Fibroblast of skin of abdomen (primary cell): ENCODE measurements at regions not wholly inside any gene's neighbourhood (a gene's known extent, or its start where the extent isn't known, plus 50 kb on each side); places are given as distances from the start of the nearest gene placed in this dataset.
"Not testable (repeated sequence)": the region's sequence is repeated elsewhere in the genome, so short reads cannot be mapped to it uniquely, and the experiment has no call there.

Experiments
- DNase-seq: peaks from one replicate; pipeline ENCODE4 v3.0.0-alpha.2; 2013

DNA sequence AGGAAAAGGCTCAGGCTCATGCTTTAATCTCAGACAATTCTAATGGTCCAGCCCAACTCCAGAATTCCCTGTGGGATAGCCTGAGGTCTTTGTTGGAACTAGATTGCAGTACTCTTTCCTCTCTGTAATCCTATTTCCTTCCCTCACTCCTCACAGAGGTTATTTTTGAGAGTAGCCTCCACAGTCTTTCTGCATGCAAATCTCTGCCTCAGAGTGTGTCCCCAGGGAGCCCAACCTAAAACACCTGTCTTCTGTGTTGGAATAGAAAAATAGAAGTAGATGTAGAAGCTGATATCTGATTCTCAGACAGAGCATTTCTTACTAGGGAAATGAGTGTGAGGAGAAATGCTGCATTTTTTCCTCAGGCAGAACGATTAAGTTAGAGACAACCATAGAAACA is 915.5 kb upstream of the EPHA5 start:
- DNase-seq = no peak

DNA sequence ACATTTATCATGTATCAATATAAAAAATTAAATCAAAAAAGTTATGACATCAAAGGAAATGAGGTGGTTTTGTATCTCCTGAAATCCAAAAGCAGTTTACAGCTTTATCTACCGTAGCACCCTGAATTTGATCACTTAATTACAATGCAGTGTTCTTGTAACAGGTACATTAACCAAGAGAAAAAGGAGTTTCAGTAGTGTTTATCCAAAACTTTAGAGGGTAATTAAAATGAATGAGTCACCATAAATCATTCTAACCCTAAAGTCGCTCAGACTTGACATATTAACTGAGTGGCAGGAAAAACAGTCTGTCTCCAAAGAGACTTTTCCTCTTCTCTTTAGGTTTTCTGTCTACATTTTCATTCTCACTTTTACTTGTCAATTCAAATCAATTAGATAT is 907.6 kb upstream of the EPHA5 start:
- no peak for DNase-seq

DNA sequence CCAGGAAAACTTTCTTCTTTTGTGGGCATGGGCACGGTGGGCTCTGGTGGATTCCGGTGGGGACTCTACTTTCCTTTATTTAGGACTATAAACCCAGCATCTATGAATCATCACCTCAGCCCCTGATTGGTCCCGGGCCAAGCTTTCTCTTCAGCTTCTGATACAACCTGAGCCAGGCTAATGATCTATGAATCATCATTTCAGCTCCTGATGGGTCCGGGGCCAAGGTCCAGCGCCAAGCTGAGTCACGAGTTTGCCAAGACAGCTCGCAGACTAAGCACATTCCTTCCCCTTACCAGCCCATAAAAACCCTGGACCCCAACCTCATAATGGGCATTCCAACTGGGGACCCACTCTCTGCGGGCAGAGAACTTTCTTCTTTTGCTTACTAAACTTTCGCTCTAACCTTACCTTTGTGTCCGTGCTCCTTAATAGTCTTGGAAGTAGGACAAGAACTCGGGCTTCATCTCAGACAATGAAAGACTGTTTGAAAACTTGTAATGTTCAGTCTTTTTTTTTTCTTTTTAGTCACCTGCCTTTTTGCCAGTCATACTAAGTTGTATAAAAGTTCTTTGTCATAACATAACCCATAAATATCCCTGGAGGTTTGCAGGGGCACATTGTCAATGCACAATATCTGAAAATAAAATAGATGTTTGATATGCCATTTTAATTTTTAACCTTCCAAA is 904.9 kb upstream of the EPHA5 start:
- peak; percentile 63 for DNase-seq

DNA sequence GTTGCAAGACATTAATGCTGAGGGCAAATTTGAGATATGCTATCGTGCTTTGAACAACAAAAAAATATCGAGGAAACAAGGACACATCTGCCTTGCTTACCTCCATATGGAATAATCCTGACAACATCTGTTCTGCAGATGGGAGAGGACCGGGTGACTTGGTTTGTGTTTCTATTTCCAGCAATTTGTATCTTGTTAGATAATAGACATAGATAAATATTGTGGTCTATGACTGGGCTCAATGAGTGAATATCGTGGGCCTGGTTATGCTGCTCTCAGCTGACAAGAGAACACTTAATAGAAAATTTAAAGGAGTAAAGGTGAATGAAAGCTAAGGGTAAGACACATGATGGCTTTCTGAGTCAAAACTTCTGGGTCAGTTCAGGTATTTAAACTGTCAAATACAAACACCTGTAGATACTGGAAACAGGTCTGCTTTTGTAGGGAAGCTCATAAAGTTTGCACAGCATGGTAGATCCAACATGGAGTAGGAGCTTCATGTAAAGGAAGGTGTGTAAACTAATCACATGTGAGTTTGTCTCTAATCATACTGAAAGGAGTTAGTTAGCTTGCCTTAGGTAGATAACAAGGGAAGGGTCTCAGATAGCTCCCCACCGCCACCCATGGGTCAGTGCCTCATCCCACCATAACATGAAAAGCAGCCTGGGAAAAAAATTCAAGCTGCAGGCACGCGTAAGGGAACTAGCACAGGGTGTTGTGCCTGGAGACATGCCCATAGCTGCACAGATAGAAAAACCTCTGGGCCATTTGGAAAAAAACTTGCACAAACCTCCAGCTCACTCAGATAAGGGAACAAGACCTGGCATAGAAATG is 904.1 kb upstream of the EPHA5 start:
- DNase-seq = peak; percentile 68

DNA sequence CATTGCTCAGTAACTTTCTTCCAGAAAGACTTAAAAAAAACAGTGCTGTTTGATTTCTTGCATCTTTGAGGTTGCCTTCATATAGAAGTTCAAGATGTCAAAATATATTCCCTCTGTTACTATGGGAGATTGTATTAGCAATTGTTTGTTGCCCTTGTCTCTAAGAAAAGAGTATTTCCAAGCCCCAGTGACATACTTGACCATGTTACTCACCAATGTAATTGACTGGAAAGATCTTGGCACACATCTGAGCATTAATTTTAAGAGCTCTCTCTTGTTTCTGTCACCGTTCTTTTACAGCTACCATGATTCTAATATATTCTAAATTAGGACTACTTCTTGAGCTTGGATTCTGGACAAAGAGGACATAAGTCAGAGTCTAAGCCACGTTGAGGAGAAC is 902.7 kb upstream of the EPHA5 start:
- peak; percentile 49 for DNase-seq

DNA sequence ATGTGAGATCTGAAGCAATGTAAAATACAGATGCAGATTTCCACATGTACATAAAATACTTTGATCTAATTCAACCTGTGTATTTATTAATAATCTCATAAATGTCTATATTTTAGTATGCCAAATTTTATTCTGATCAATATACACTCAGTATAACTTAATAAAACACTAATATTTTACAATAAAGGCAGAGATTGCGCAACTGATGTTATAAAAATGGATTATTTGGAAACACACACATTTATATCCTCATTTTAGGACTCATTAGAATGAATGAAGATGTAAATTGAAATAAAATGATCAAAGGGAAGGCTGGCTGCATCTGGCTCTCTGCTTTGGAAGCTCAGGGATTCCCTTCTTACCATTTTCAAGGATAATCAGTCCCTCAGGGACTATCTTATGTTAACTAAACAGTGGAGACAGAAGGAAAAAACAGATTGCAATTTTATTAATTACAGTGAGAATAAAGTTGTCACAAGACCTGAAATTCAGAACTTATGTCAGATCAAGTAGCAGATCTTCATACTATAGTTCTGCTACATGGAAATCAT is 900.9 kb upstream of the EPHA5 start:
- no peak for DNase-seq

DNA sequence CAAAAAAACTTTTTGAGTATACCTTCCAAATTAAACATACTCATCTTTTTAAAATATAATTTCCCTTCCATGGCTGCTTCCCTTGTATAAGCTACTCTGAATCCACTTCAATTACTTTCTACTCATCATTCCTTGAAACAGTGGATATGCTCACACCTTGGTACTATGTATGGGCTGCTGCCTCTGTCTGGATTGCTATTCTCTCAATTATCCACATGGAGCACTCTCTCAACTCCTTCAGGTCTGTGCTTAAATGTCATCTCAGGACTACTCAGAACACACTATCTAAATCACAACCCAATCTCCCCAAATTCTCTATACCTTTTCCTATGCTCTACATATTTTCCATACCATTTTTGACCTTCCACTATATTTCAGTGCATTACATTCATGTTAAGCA is 898.9 kb upstream of the EPHA5 start:
- DNase-seq = no peak

DNA sequence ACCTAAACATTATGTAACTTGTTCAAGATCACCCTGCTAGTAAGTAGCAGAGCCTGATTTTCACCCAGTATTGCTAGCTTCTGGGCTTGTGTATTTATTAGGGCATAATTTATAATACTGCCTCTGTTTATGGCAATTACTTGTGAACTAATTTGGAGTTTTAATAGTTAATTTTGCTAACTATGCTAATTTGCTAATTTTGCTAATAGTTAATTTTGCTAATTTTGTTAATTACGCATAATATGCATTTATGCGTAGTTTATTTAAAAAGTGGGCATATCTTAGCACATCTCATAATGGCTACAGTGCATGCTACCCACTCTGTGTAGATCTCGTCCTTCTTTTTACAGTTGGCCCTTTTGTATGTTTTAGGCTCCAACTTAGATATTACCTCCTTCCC is 898.1 kb upstream of the EPHA5 start:
- no peak for DNase-seq

DNA sequence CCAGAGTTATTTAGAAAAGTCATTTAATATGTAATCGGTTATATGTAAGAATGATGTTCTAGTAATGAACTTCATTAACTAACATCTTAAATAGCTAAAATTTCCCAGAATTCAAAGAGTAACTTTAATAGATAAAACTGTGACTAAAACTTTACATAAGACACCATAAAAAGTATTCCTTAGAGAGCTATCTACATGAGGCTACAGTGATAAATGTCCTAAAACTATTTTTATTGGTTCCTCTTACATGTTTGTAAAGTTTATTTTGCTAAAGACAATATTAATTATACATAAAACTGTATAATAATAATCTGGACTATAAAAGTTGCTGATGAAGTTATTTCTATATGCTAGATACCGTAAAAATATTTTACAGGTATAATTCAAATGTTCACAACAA is 897.7 kb upstream of the EPHA5 start:
- DNase-seq = no peak

DNA sequence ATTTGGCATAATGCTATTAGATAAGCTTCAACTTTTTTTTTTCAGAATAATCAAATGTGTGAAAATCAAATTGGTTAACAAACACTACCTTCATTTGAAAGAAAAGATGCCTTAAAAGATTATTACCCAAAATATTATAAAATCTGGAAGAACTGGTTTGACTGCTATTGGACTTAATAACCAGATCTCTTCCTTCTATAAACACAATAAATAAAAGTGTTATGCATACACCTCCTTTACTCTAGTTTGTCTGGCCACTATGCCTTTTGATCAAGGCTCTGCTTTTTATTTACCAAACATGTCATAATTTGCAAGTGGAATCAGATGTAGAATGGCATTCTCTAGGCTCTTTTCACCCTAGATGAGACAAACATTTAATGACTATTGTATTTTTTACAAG is 897.3 kb upstream of the EPHA5 start:
- no peak for DNase-seq

DNA sequence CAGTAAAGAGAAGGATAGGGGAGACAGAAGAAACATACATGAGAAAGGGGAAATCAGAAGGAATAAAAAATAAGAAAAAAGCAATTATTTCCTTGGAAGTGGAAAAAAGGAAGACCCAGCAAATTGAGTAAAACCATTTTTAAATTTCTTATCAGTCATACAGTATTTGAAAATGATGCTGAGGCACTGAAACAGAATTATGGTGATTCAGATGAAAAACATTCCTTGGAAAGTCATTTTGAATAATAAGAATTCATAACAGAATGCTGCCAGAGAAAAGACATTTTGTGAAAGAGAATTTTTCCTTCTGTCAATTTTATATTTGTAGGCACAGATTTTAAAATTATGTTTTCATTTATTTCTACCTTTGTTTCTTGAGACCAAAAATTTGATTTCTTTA is 895.5 kb upstream of the EPHA5 start:
- peak; percentile 25 for DNase-seq

DNA sequence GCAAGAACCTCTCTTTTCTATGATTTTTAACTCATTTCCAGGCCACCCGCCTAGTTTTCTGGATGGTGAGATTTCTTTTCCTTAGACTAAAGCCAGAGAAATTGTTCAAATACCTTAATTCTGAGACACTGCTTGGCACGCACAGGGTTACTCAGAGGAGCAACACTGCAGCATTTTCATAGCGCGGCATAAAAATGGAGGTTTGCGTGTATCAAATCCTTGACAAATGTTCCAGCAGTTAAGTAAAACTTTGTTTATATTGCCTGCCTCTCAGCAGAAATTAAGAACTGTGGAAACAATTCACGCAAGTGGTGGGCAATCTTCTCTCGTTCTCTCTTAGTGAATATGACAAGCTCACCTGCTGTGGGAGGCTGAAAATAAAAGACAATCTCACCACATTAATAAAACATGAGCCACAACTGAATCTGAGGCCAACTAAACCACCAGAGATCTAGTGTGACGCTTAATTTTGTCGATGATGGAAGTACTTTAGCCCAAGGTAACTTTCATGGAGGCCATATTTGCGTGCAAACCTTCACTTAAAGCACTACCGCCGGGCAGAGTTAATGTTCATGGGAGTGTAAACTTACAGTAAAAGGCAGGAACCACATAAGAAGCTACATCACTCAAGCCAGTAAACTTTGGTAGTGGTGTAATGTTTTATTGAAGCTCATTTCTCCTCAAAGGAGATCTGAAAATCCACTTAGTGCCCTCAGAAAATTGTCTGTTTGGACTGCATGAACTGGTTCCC is 894.8 kb upstream of the EPHA5 start:
- peak; percentile 83 for DNase-seq

DNA sequence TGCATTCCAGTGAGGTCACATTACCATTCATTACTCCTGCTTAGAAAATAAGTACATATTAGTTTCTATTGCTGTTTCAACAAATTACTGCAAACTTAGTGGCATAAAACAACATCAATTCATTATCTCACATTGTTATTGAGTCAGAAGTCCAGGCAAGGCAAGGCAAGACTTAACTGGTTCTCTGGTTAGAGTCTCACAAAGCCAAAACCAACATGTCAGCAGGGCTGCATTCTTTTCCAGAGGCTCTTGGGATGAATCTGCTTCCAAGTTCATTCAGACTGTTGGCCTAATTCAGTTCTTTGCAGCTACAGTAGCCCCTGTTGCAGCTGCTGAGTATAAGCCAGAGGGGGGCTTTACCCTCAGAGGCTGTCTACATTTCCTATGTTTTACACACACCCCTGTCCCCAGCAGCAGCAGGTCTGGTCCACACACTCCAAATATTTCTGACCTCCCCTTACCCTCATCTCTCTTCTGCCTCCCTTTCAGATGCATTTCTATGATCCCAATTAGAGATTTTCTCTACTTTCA is 892.1 kb upstream of the EPHA5 start:
- peak; percentile 10 for DNase-seq

DNA sequence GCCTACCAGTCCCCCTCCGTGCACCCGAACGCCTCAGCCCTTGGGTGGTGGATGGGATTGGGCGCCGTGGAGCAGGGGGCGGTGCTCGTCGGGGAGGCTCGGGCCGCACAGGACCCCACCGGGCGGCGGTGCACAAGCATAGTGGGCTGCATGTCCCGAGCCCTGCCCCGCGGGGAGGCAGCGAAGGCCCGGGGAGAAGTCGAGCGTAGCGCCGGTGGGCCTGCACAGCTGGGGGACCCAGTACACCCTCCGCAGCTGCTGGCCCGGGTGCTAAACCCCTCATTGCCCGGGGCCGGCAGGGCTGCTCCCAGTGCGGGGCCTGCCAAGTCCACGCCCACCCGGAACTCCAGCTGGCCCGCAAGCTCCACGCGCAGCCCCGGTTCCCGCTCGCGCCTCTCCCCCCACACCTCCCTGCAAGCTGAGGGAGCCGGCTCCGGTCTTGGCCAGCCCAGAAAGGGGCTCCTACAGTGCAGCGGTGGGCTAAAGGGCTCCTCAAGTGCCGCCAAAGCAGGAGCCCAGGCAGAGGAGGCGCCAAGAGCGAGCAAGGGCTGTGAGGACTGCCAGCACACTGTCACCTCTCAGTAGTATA is 891.3 kb upstream of the EPHA5 start:
- not testable (repeated sequence) for DNase-seq

DNA sequence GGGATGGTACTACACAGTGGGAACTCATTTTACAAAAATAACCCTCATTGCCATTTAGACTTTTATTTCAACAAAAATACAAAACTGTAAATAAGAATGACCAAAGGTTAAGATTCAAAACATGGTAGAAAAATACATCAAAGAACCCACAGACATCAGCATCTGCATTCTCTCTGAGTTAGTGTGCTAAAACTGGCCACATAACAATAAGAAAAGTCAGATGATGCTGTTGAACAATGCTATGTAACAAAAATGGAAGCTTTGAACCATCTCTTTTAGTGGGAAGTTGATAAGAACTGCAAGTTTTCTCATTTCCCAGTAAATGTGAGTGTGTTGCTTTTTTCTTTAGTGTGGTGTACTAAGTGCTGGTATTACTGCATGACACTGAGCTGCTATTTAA is 888.4 kb upstream of the EPHA5 start:
- DNase-seq = peak; percentile 10

DNA sequence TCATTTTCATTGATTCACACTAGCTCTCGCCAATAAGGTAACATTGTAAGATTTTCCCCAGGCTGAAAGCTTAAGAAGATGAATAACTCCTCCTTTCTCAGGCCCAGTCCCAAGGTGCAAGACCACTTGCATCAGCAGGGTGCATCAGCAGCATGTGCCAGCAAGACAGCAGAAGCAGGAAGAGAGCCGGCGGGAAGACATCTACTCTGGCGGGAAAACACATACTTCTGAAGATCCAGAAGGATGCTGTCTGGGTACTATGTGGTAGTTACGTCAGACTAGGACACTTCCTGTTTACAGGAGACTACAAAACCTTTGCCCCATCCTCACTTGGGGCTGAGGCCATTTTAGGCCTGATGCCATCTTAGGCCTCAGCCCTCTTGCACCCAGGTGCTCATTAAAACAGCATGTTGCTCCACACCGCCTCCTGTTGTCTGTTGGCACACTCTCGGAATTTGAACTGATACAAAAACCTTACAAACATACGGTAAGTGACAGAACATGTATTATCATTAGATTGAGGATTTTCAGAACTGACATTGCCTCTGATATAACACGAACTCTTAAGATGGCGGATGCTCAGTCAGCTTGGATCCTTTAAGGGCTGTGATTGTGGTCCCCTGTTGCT is 886.5 kb upstream of the EPHA5 start:
- DNase-seq = peak; percentile 4

DNA sequence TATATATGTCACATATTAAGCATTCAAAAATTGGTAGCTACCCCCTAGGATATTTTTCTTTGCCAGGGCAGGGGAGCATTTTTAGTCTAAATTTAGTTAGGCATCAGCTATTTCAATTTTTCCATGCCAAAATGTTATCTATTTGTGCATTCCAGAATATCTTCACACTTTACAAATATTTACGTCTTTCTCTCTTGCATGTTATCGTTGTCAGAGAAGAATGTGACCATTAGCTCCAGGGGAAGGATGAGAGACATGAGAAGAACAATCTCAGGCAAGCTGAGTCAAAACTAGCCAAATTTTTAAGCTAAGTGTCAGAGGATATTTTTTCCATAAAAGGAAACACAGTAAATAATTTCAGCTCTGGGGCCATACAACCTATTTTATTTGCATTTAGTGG is 885.0 kb upstream of the EPHA5 start:
- DNase-seq = peak; percentile 68

DNA sequence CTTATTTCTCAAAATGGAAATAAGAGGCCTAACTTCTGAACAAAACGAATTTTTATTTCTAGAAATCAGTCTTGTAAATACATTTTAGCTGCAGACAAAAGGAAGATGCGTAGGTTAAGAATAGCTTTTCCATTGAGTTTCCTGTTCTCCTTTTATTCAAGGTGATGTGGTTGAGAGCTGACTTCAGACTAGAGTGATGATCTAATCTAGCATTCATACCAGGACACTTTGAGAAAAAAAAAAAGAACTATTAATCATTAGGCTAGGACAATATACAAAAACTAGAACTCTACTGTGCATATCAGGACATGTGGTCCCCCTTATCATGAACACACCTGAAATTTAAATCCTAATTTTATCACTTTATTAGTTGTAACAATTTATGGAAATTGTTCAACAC is 884.5 kb upstream of the EPHA5 start:
- DNase-seq = no peak

DNA sequence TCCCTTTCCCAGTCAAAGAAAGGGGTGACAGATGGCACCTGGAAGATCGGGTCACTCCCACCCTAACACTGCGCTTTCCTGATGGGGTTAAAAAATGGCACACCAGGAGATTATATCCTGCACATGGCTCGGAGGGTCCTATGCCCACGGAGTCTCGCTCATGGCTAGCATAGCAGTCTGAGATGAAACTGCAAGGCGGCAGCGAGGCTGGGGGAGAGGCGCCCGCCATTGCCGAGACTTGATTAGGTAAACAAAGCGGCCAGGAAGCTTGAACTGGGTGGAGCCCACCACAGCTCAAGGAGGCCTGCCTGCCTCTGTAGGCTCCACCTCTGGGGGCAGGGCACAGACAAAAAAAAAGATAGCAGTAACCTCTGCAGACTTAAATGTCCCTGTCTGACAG is 875.0 kb upstream of the EPHA5 start:
- DNase-seq = not testable (repeated sequence)

DNA sequence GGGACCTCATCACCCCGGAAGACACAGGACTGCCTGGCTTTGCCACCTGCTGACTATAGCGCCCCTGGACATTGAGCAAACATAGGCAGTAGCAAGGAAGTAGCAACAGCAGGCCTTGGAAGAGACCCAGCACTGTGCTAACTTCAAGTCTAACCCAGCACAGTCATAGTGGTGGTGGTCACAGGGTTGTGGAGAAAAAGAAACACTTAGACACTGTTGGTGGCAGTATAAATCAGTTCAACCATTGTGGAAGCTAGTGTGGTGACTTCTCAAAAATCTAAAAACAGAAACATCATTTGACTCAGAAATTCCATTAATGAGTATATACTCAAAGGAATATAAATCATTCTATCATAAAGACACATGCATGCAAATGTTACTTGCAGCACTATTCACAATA is 874.0 kb upstream of the EPHA5 start:
- DNase-seq = peak; percentile 1

DNA sequence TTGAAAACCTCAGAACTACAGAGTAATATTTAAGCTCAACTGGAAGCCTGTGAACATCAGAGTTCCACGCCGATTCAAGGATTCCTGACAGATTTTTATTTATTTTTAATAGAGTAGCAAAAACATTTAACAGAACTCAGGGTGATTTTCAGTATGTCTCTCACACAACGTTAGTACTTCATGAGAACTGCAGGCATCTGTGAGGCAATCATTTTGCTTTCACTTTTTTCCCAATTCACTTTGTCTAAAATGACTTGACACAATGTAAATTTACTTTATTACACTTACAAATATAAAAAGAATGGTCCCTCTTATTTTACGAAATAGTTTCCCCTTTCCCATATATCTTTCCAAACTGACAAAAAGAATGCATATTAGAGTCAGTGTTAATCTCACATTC is 869.5 kb upstream of the EPHA5 start:
- DNase-seq = no peak

DNA sequence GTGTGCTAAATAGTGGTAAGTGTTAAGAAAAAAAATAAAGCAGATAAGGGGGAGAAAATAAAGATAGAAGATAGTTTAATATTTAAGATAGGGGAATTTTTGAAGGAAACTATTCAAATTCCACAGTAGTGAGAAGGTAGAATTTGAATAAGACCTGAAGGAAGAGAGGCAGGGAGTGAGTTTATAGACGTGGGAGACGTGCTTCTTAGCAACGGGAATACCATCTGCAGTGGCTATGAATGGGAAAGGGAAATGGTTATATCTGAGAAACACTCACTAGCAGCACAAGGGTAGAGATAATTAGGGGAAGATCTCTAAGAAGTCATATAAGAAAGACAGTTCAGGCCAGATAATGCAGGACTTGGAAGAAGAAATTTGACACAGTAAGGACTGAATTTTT is 854.5 kb upstream of the EPHA5 start:
- DNase-seq = no peak
